Mesenchymal stem cell (in vitro differentiated cells and primary cell): ENCODE measurements at regions not wholly inside any gene's neighbourhood (a gene's known extent, or its start where the extent isn't known, plus 50 kb on each side); places are given as distances from the start of the nearest gene placed in this dataset.

Source experiments
- DNase-seq: peaks from one replicate; pipeline ENCODE4 v3.0.0-alpha.2; 2013
- H2AFZ ChIP-seq: one replicate; pipeline ENCODE4 v1.6.1; 2013; ENCODE audit warnings: low read depth, mild to moderate bottlenecking, control low read depth, inconsistent platforms, low read length, moderate library complexity
- H2AK5ac ChIP-seq: 2 replicates; pipeline ENCODE4 v1.6.1; 2013; ENCODE audit warnings: low read length, moderate library complexity, mild to moderate bottlenecking, inconsistent platforms; ENCODE audit not compliant: severe bottlenecking
- H2BK120ac ChIP-seq: one replicate; pipeline ENCODE4 v1.6.1; 2013; ENCODE audit warnings: low read depth, mild to moderate bottlenecking, inconsistent platforms, low read length, moderate library complexity
- H2BK12ac ChIP-seq, 2 experiments: one replicate each; pipeline ENCODE4 v1.6.1; 2013; ENCODE audit warnings: inconsistent platforms in 2 of 2, low read length in 2 of 2, mild to moderate bottlenecking in 2 of 2, moderate library complexity in 2 of 2, control low read depth in 1 of 2
- H2BK15ac ChIP-seq: one replicate; pipeline ENCODE4 v1.6.1; 2013; ENCODE audit warnings: mild to moderate bottlenecking, low read depth, inconsistent platforms; ENCODE audit not compliant: poor library complexity, severe bottlenecking
- H2BK5ac ChIP-seq: 2 replicates; pipeline ENCODE4 v1.6.1; 2013; ENCODE audit warnings: low read depth, mild to moderate bottlenecking, low read length, control low read depth, inconsistent platforms; ENCODE audit not compliant: poor library complexity, severe bottlenecking
- H3K14ac ChIP-seq, 2 experiments: one replicate each; pipeline ENCODE4 v1.6.1; 2013; ENCODE audit warnings: inconsistent platforms in 2 of 2, low read length in 2 of 2, control low read depth in 1 of 2, mild to moderate bottlenecking in 1 of 2, moderate library complexity in 1 of 2
- H3K18ac ChIP-seq, 2 experiments: one replicate each; pipeline ENCODE4 v1.6.1; 2013; ENCODE audit warnings: inconsistent platforms in 2 of 2, low read length in 2 of 2, control low read depth in 1 of 2, low read depth in 1 of 2, mild to moderate bottlenecking in 1 of 2
- H3K23ac ChIP-seq, 2 experiments: one replicate each; pipeline ENCODE4 v1.6.1; 2013; ENCODE audit warnings: inconsistent platforms in 2 of 2, low read length in 2 of 2, mild to moderate bottlenecking in 2 of 2, moderate library complexity in 2 of 2, control low read depth in 1 of 2
- H3K27ac ChIP-seq: 2 replicates; pipeline ENCODE4 v1.5.1; 2013; ENCODE audit warnings: mild to moderate bottlenecking, moderate library complexity, low read length, control low read depth, inconsistent platforms; ENCODE audit not compliant: poor library complexity, severe bottlenecking
- H3K27me3 ChIP-seq, 2 experiments: 2 replicates each; pipeline versions ENCODE4 v1.6.1 to v1.7.0; 2013; ENCODE audit warnings: low read length in 2 of 2, mild to moderate bottlenecking in 2 of 2, moderate library complexity in 2 of 2, control low read depth in 1 of 2, inconsistent platforms in 1 of 2; ENCODE audit not compliant: control insufficient read depth in 1 of 2, insufficient read depth in 1 of 2
- H3K36me3 ChIP-seq, 2 experiments: 2 replicates each; pipeline versions ENCODE4 v1.6.1 to v1.7.0; 2013; ENCODE audit warnings: low read length in 2 of 2, control low read depth in 1 of 2, inconsistent platforms in 1 of 2, low read depth in 1 of 2, mild to moderate bottlenecking in 1 of 2; ENCODE audit not compliant: insufficient read depth in 2 of 2, control insufficient read depth in 1 of 2
- H3K4ac ChIP-seq, 2 experiments: one replicate each; pipeline ENCODE4 v1.6.1; 2013; ENCODE audit warnings: inconsistent platforms in 2 of 2, low read length in 2 of 2, mild to moderate bottlenecking in 2 of 2, moderate library complexity in 2 of 2, control low read depth in 1 of 2, low read depth in 1 of 2
- H3K4me1 ChIP-seq: 2 replicates; pipeline ENCODE4 v1.6.1; 2013; ENCODE audit warnings: low read depth, low read length, control low read depth; ENCODE audit not compliant: control insufficient read depth, insufficient read depth
- H3K4me2 ChIP-seq: 2 replicates; pipeline ENCODE4 v1.6.1; 2013; ENCODE audit warnings: low read length, mild to moderate bottlenecking, inconsistent platforms; ENCODE audit not compliant: poor library complexity, severe bottlenecking
- H3K4me3 ChIP-seq, 2 experiments: 2 replicates each; pipeline versions ENCODE4 v1.5.1 to v1.7.0; 2013; ENCODE audit warnings: low read length in 2 of 2, mild to moderate bottlenecking in 2 of 2, control low read depth in 1 of 2, low read depth in 1 of 2; ENCODE audit not compliant: insufficient read depth in 1 of 2
- H3K79me1 ChIP-seq: replicated peaks from 2 replicates; pipeline ENCODE4 v1.6.1; 2013; ENCODE audit warnings: mild to moderate bottlenecking, control low read depth, low read length, inconsistent platforms; ENCODE audit not compliant: poor library complexity, severe bottlenecking
- H3K9ac ChIP-seq: 2 replicates; pipeline ENCODE4 v1.7.0; 2013; ENCODE audit warnings: mild to moderate bottlenecking, low read length, moderate library complexity
- H3K9me3 ChIP-seq: 2 replicates; pipeline ENCODE4 v1.7.0; 2013; ENCODE audit warnings: mild to moderate bottlenecking, low read length; ENCODE audit not compliant: control insufficient read depth
- H4K8ac ChIP-seq: one replicate; pipeline ENCODE4 v1.6.1; 2013; ENCODE audit warnings: inconsistent platforms, mild to moderate bottlenecking, low read length, moderate library complexity
- H4K91ac ChIP-seq: one replicate; pipeline ENCODE4 v1.6.1; 2013; ENCODE audit warnings: mild to moderate bottlenecking, low read length, inconsistent platforms
- WGBS: methylation state at CpG from one replicate; pipeline ENCODE4 v1.1.7; 2013; ENCODE audit warnings: mixed read lengths; 5-methylcytosine and 5-hydroxymethylcytosine counted together

DNA sequence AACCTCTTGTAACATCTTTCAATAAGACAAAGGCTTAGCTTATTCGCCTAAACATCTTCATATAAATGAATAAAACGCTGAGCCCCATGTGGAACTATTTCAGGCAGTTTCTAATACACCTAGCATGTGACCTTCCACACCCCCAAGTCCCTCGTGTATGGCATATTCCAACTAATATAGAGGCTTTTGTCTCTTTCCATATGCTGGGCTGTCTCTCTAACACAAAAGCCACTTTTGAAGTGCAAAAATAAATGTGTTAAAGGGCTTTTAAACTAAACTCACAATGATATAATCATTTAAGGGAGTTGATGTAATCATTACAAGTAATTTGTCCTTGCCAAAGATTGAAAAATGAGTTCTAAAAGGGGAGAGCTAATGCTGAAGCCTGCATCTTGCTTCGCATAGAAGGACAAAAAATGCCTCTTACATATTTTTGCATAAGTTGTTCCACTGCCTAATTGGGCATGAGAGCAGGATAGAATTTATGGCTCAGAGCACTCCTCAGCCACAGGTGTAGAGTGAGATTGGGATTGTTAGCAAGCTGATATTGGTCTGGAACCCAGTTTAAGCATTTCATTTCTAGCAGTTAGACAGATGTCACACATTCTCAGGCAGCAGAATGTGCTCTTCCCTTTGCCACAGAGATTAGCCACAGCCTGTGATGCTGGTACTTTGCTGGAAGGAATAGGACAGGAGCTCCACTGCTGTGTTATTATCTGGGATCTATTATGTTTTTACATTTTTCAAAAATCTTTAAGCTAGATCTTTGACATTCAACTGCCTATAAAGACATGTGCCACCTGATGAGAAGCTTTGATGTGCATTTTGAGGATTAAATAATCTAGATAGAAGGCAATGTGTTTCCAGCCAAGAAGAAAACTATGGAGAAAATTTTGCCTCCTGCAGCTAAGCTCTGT, 1044.4 kb downstream of the ADGRL2 start:
- Histone ChIP-seq H3K9ac (no peak overlapping the region), H3K4me2 (no peak overlapping the region), H4K91ac (no peak overlapping the region), H3K4ac (no peak overlapping the region), H3K14ac (no peak overlapping the region), H2BK5ac (no peak overlapping the region), H2AK5ac (no peak overlapping the region), H2BK12ac (no peak overlapping the region), H3K36me3 (no peaks in the 10 kb centered on the region), H2BK120ac (no peak overlapping the region), H3K4me3 (no peak overlapping the region), H3K18ac (no peak overlapping the region), H3K9me3 (no peaks in the 10 kb centered on the region), H3K4me1 (peaks cover 1% of the 10 kb centered on the region), H3K27me3 (no peaks in the 10 kb centered on the region), H2BK15ac (no peak overlapping the region), H3K27ac (no peak overlapping the region), H3K79me1 (no peaks in the 10 kb centered on the region), H2AFZ (no peak overlapping the region), H3K23ac (no peak overlapping the region), H4K8ac (no peak overlapping the region)
- DNase-seq = no peak
- WGBS = 93% methylated on average over 3 of the region's 4 CpGs

- Histone ChIP-seq H3K18ac (no peak overlapping the region), H3K14ac (no peak overlapping the region), H2BK15ac (no peak overlapping the region), H2BK12ac (no peak overlapping the region), H4K91ac (no peak overlapping the region), H3K9me3 (no peaks in the 10 kb centered on the region), H3K4me3 (no peak overlapping the region), H2BK120ac (no peak overlapping the region), H4K8ac (no peak overlapping the region), H2AK5ac (no peak overlapping the region), H3K4me1 (peaks cover 2% of the 10 kb centered on the region), H3K4me2 (no peak overlapping the region), H3K27me3 (no peaks in the 10 kb centered on the region), H3K27ac (no peak overlapping the region), H2AFZ (no peak overlapping the region), H3K23ac (no peak overlapping the region), H3K9ac (no peak overlapping the region), H3K4ac (no peak overlapping the region), H2BK5ac (no peak overlapping the region), H3K79me1 (no peaks in the 10 kb centered on the region), H3K36me3 (no peaks in the 10 kb centered on the region)
- WGBS = no CpG with 5 or more reads among the region's 2 CpGs
- DNase-seq = no peak
Observed at GRCh38 chr1:82844447-82844846, 1043.7 kb downstream of the ADGRL2 start.

DNA sequence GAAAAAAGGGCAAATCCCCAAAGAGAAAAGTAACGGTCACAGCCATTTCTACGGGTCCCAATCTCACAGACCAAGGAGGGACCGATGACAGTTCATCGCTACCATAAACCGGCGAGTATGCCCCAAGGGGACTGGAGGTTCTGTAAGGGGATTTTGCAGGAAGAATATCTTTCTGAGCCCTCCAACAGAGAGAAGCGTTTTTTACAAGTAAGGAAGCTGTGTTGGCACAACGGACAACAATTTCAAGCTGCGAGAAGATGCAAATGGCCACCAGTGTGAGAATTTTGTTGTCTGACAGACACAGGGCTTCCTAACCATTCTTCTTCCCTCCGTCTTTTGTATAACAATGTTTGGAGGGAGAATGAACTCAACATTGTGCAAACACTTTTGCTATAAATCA, 1043.1 kb downstream of the ADGRL2 start:
- no peak overlapping the region for H2AFZ ChIP-seq
- no peak overlapping the region for H4K8ac ChIP-seq
- no peak for DNase-seq
- no peak overlapping the region for H3K9ac ChIP-seq
- 98% methylated on average over 9 of the region's 10 CpGs for WGBS
- no peaks in the 10 kb centered on the region for H3K79me1 ChIP-seq
- H3K18ac ChIP-seq = no peak overlapping the region
- no peaks in the 10 kb centered on the region for H3K36me3 ChIP-seq
- H3K4me3 ChIP-seq = no peak overlapping the region
- H3K27ac ChIP-seq = no peak overlapping the region
- H3K27me3 ChIP-seq = no peaks in the 10 kb centered on the region
- no peak overlapping the region for H2BK5ac ChIP-seq
- no peak overlapping the region for H3K4ac ChIP-seq
- H2BK120ac ChIP-seq = no peak overlapping the region
- H3K14ac ChIP-seq = no peak overlapping the region
- no peak overlapping the region for H2BK15ac ChIP-seq
- H4K91ac ChIP-seq = no peak overlapping the region
- H3K4me2 ChIP-seq = no peak overlapping the region
- H3K23ac ChIP-seq = no peak overlapping the region
- H3K9me3 ChIP-seq = no peaks in the 10 kb centered on the region
- H2BK12ac ChIP-seq = no peak overlapping the region
- peaks cover 2% of the 10 kb centered on the region for H3K4me1 ChIP-seq
- H2AK5ac ChIP-seq = no peak overlapping the region

GRCh38 chr1:82840192-82840591, 1039.5 kb downstream of the ADGRL2 start:
- Histone ChIP-seq H3K14ac (no peak overlapping the region), H3K4ac (no peak overlapping the region), H2BK5ac (no peak overlapping the region), H3K27me3 (no peaks in the 10 kb centered on the region), H3K79me1 (no peaks in the 10 kb centered on the region), H3K4me2 (no peak overlapping the region), H2BK120ac (no peak overlapping the region), H4K91ac (no peak overlapping the region), H2BK15ac (no peak overlapping the region), H3K4me3 (no peak overlapping the region), H2BK12ac (no peak overlapping the region), H2AFZ (no peak overlapping the region), H3K27ac (no peak overlapping the region), H3K9ac (no peak overlapping the region), H3K9me3 (no peaks in the 10 kb centered on the region), H3K36me3 (no peaks in the 10 kb centered on the region), H3K18ac (no peak overlapping the region), H2AK5ac (no peak overlapping the region), H3K4me1 (peaks cover 2% of the 10 kb centered on the region), H3K23ac (no peak overlapping the region), H4K8ac (no peak overlapping the region)
- no peak for DNase-seq
- WGBS = no CpG with 5 or more reads among the region's 2 CpGs
